ENCODE measurements at regions not wholly inside any gene's neighbourhood (a gene's known extent, or its start where the extent isn't known, plus 50 kb on each side); places are given as distances from the start of the nearest gene placed in this dataset.

GRCh38 chr3:181252631-181253030 lies 263.1 kb upstream of the DNAJC19 start (continued):
- TF ChIP-seq BCL11A (IDR thresholded peaks at IDR 0.05; ENCODE audit: low read depth in 2 of 2, low read length in 2 of 2) (no peak), SIX5 (IDR thresholded peaks at IDR 0.05; ENCODE audit: low read depth, low read length) (no peak), CEBPB (IDR thresholded peaks at IDR 0.05; ENCODE audit: low read depth, low read length) (no peak), RXRA (IDR thresholded peaks at IDR 0.05; ENCODE audit: insufficient read depth, low read depth, low read length) (no peak)
